ENCODE measurements at regions not wholly inside any gene's neighbourhood (a gene's known extent, or its start where the extent isn't known, plus 50 kb on each side); places are given as distances from the start of the nearest gene placed in this dataset.

DNA sequence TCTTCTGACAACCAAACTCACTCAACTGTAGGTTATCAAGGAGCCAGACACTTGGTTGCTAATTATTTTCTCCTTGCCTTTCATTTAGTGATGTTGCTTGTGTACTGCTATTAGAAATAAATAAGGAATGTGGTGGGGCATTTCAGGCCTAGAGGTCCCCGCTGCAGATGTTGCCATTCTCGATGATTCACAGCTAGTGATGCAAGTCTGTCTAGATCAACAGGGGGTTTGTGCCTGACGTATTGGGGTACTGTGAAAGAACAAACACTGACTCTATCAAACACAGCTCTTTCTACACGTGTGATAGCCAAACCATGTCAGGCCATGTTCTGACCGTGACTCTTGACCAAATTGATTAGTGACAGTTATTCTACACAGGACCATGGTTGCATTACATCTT, 144.7 kb downstream of the OSTF1 start:
- no peak for TF ChIP-seq POLR2A (IDR thresholded peaks at IDR 0.05; ENCODE audit: low read depth, low read length)
- no peak for TF ChIP-seq POLR2AphosphoS5 (IDR thresholded peaks at IDR 0.05; ENCODE audit: low read depth, low read length)
- no peak for TF ChIP-seq TAF1 (IDR thresholded peaks at IDR 0.05; ENCODE audit: low read depth, low read length)
- TF ChIP-seq POU2F2 (IDR thresholded peaks at IDR 0.05; ENCODE audit: low read depth, low read length): no peak
- TF ChIP-seq SPI1 (IDR thresholded peaks at IDR 0.05; ENCODE audit: low read depth, low read length): no peak
- no peak for TF ChIP-seq PAX5 (IDR thresholded peaks at IDR 0.05; ENCODE audit: insufficient read depth, low read length, severe bottlenecking)

Measured in GM12891 (cell line).